Activated CD8-positive, alpha-beta T cell treated with anti-CD3 and anti-CD28 coated beads for 36 hours (primary cell): ENCODE measurements at regions not wholly inside any gene's neighbourhood (a gene's known extent, or its start where the extent isn't known, plus 50 kb on each side); places are given as distances from the start of the nearest gene placed in this dataset.

Experiments used
- ATAC-seq: fragments of 200-7000 bp; cut with Tn5 transposase; one replicate; pipeline ENCODE4 v1.10.0; 2021; ENCODE audit warnings: mild to moderate bottlenecking, moderate library complexity
- CTCF ChIA-PET: fragments of 350-600 bp; sonication (Branson Sonifier 250); formaldehyde crosslinking; loops from one replicate; lab custom pipeline; 2021; ENCODE audit warnings: antibody characterized with exemption; lab: Charles Lee
- POLR2A ChIA-PET: fragments of 350-600 bp; sonication (Branson Sonifier 250); formaldehyde crosslinking; loops from one replicate; lab custom pipeline; 2021; ENCODE audit warnings: antibody characterized with exemption; lab: Charles Lee
- DNase-seq: peaks from one replicate; pipeline ENCODE4 v3.0.0-alpha.2; 2020
- H3K27ac Mint-ChIP-seq: one replicate; pipeline ENCODE4 v1.8.0; 2021; ENCODE audit warnings: mild to moderate bottlenecking, mixed read lengths
- H3K27me3 Mint-ChIP-seq: one replicate; pipeline ENCODE4 v1.8.0; 2021; ENCODE audit warnings: mixed read lengths
- H3K36me3 Mint-ChIP-seq: one replicate; pipeline ENCODE4 v1.8.0; 2021; ENCODE audit warnings: low read depth, mixed read lengths
- H3K4me1 Mint-ChIP-seq: one replicate; pipeline ENCODE4 v1.8.0; 2021; ENCODE audit warnings: low read depth, mixed read lengths
- H3K4me3 Mint-ChIP-seq: one replicate; pipeline ENCODE4 v1.8.0; 2021; ENCODE audit warnings: mild to moderate bottlenecking, moderate library complexity, mixed read lengths
- H3K9me3 Mint-ChIP-seq: one replicate; pipeline ENCODE4 v1.8.0; 2021; ENCODE audit warnings: mixed read lengths
- CTCF ChIP-seq: fragments of 200-600 bp; IDR thresholded peaks from one replicate; pipeline ENCODE4 v1.8.0; 2022; ENCODE audit warnings: antibody characterized with exemption, mild to moderate bottlenecking
- intact Hi-C: fragments of 100-400 bp; cut with micrococcal nuclease; formaldehyde crosslinking; loops from one replicate; pipeline ENCODE4 v1.10.0; 2022

- Mint-ChIP-seq H3K4me1 (no peaks in the 10 kb centered on the region), H3K36me3 (no peaks in the 10 kb centered on the region), H3K9me3 (no peaks in the 10 kb centered on the region), H3K27me3 (peaks cover 2% of the 10 kb centered on the region), H3K27ac (no peak overlapping the region), H3K4me3 (no peak overlapping the region)
- POLR2A ChIA-PET = no interaction called here
- CTCF ChIA-PET = no interaction called here
- TF ChIP-seq CTCF = no peak
- ATAC-seq (no peak), DNase-seq (no peak)
- intact Hi-C loops = no loop called here
Measured at GRCh38 chr2:156784020-156784701, 348.0 kb downstream of the GPD2 start.

GRCh38 chr2:156787517-156787916 is 351.3 kb downstream of the GPD2 start:
- H3K4me3 Mint-ChIP-seq = no peak overlapping the region
- no peak for TF ChIP-seq CTCF
- H3K27ac Mint-ChIP-seq = no peak overlapping the region
- POLR2A ChIA-PET = interaction anchor here (0.7 kb wide), 1 partner anchor 66 kb away, joined by 4 read pairs; no protein-coding TSS in a partner anchor
- H3K9me3 Mint-ChIP-seq = no peaks in the 10 kb centered on the region
- ATAC-seq (no peak), DNase-seq (no peak)
- H3K4me1 Mint-ChIP-seq = no peaks in the 10 kb centered on the region
- H3K27me3 Mint-ChIP-seq = no peaks in the 10 kb centered on the region
- intact Hi-C loops = no loop called here
- CTCF ChIA-PET = no interaction called here
- H3K36me3 Mint-ChIP-seq = no peaks in the 10 kb centered on the region

GRCh38 chr2:156790343-156791037 is 354.3 kb downstream of the GPD2 start:
- intact Hi-C loops = no loop called here
- Mint-ChIP-seq H3K27ac (no peak overlapping the region), H3K4me3 (no peak overlapping the region), H3K9me3 (no peaks in the 10 kb centered on the region), H3K36me3 (no peaks in the 10 kb centered on the region), H3K27me3 (no peaks in the 10 kb centered on the region), H3K4me1 (no peaks in the 10 kb centered on the region)
- DNase-seq (no peak), ATAC-seq (no peak)
- no peak for TF ChIP-seq CTCF
- ChIA-PET POLR2A (no interaction called here), CTCF (no interaction called here)

- no peaks in the 10 kb centered on the region for H3K27me3 Mint-ChIP-seq
- no peaks in the 10 kb centered on the region for H3K9me3 Mint-ChIP-seq
- DNase-seq = no peak
- no peak overlapping the region for H3K4me3 Mint-ChIP-seq
- CTCF ChIA-PET = no interaction called here
- no peak for ATAC-seq
- POLR2A ChIA-PET = no interaction called here
- intact Hi-C loops = no loop called here
- no peak for TF ChIP-seq CTCF
- no peaks in the 10 kb centered on the region for H3K36me3 Mint-ChIP-seq
- no peak overlapping the region for H3K27ac Mint-ChIP-seq
- H3K4me1 Mint-ChIP-seq = no peaks in the 10 kb centered on the region
Measured at GRCh38 chr2:156792242-156792840, 356.2 kb downstream of the GPD2 start.

GRCh38 chr2:156797832-156798231 is 361.7 kb downstream of the GPD2 start:
- intact Hi-C loops = no loop called here
- Mint-ChIP-seq H3K27ac (no peak overlapping the region), H3K36me3 (no peaks in the 10 kb centered on the region), H3K27me3 (no peaks in the 10 kb centered on the region), H3K4me1 (no peaks in the 10 kb centered on the region), H3K4me3 (no peak overlapping the region), H3K9me3 (no peaks in the 10 kb centered on the region)
- POLR2A ChIA-PET = no interaction called here
- TF ChIP-seq CTCF = no peak
- DNase-seq (no peak), ATAC-seq (no peak)
- CTCF ChIA-PET = no interaction called here
